ENCODE measurements at regions not wholly inside any gene's neighbourhood (a gene's known extent, or its start where the extent isn't known, plus 50 kb on each side); places are given as distances from the start of the nearest gene placed in this dataset.
"Not testable (repeated sequence)": the region's sequence is repeated elsewhere in the genome, so short reads cannot be mapped to it uniquely, and the experiment has no call there.

- not testable (repeated sequence) for H3K9me3 ChIP-seq (replicated peaks; ENCODE audit: insufficient read depth, low read length); H4K20me1 ChIP-seq (ENCODE audit: insufficient read depth, low read length); H3F3A ChIP-seq (ENCODE audit: insufficient read depth, low read length); H3K79me2 ChIP-seq (ENCODE audit: low read length); H3K4me1 ChIP-seq (ENCODE audit: low read length); H3K27me3 ChIP-seq (replicated peaks; ENCODE audit: insufficient read depth, low read length); DNase-seq; H3K4me2 ChIP-seq (ENCODE audit: low read depth, low read length); H3K36me3 ChIP-seq (replicated peaks; ENCODE audit: insufficient read depth, low read length); H3K9ac ChIP-seq (ENCODE audit: low read length); H3K27ac ChIP-seq (ENCODE audit: low read length); H3K4me3 ChIP-seq (ENCODE audit: low read length); H2AFZ ChIP-seq (ENCODE audit: low read length); H3K9me2 ChIP-seq (replicated peaks; ENCODE audit: insufficient read depth, low read length)
Measured at GRCh38 chr1:120240181-120240580, 63.9 kb upstream of the SEC22B start.

DNA sequence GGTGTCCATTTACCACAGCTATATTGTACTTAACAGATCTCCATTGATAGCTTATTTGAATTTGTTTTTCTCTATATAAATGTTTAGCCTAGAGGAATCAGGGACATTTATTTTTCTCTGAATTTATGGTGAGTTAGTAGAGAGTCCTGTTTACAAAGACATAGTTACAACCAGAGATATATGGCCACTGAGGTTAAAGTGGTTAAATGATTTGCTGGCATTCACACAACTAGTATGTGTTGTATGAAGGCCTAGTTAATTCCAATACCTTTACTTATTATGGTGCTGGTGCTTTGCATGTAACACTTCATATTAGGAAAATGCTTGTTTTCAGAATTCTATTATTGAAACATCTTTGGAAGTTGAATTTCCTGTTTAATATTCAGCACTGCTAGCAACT, 63.0 kb upstream of the SEC22B start:
- H3K79me2 ChIP-seq (ENCODE audit: low read length), result not testable (repeated sequence)

GRCh38 chr1:120238867-120239266, 62.5 kb upstream of the SEC22B start:
- not testable (repeated sequence) for H3K27ac ChIP-seq (ENCODE audit: low read length); H3F3A ChIP-seq (ENCODE audit: insufficient read depth, low read length); H3K9ac ChIP-seq (ENCODE audit: low read length); H3K79me2 ChIP-seq (ENCODE audit: low read length); H2AFZ ChIP-seq (ENCODE audit: low read length); H3K4me3 ChIP-seq (ENCODE audit: low read length); H3K4me1 ChIP-seq (ENCODE audit: low read length); H3K36me3 ChIP-seq (replicated peaks; ENCODE audit: insufficient read depth, low read length); H3K4me2 ChIP-seq (ENCODE audit: low read depth, low read length); H4K20me1 ChIP-seq (ENCODE audit: insufficient read depth, low read length); H3K9me3 ChIP-seq (replicated peaks; ENCODE audit: insufficient read depth, low read length); H3K9me2 ChIP-seq (replicated peaks; ENCODE audit: insufficient read depth, low read length); DNase-seq; H3K27me3 ChIP-seq (replicated peaks; ENCODE audit: insufficient read depth, low read length)

More for the DNA sequence above, 63.0 kb upstream of the SEC22B start:
- not testable (repeated sequence) for H3K9me2 ChIP-seq (replicated peaks; ENCODE audit: insufficient read depth, low read length); H3F3A ChIP-seq (ENCODE audit: insufficient read depth, low read length); H3K4me3 ChIP-seq (ENCODE audit: low read length); H3K27ac ChIP-seq (ENCODE audit: low read length); H2AFZ ChIP-seq (ENCODE audit: low read length); H3K4me2 ChIP-seq (ENCODE audit: low read depth, low read length); DNase-seq; H3K9me3 ChIP-seq (replicated peaks; ENCODE audit: insufficient read depth, low read length); H3K4me1 ChIP-seq (ENCODE audit: low read length); H3K9ac ChIP-seq (ENCODE audit: low read length); H3K36me3 ChIP-seq (replicated peaks; ENCODE audit: insufficient read depth, low read length); H4K20me1 ChIP-seq (ENCODE audit: insufficient read depth, low read length); H3K27me3 ChIP-seq (replicated peaks; ENCODE audit: insufficient read depth, low read length)

DNA sequence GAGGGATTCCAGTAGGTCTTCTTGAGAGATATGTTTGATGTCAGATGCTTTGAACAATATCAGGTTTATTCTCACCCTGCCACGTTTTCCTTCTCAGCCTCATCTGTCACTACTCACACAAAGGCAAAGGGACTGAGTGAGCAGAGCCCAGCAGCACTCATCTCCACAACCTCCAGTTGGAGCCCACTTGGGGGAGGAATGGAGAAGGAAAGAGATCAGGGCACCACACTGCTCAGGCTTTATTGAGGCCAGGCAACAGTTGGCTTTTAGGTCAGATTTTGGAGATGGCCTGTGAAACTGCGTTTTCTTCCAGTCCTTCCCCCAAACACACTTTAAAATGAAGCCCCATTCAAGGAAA, 57.3 kb upstream of the SEC22B start:
- not testable (repeated sequence) for DNase-seq; H3K9me2 ChIP-seq (replicated peaks; ENCODE audit: insufficient read depth, low read length); H3K4me1 ChIP-seq (ENCODE audit: low read length); H3K27me3 ChIP-seq (replicated peaks; ENCODE audit: insufficient read depth, low read length); H3K79me2 ChIP-seq (ENCODE audit: low read length); H3K36me3 ChIP-seq (replicated peaks; ENCODE audit: insufficient read depth, low read length); H3K9ac ChIP-seq (ENCODE audit: low read length); H2AFZ ChIP-seq (ENCODE audit: low read length); H3K4me2 ChIP-seq (ENCODE audit: low read depth, low read length); H3K4me3 ChIP-seq (ENCODE audit: low read length); H4K20me1 ChIP-seq (ENCODE audit: insufficient read depth, low read length); H3K9me3 ChIP-seq (replicated peaks; ENCODE audit: insufficient read depth, low read length); H3K27ac ChIP-seq (ENCODE audit: low read length); H3F3A ChIP-seq (ENCODE audit: insufficient read depth, low read length)

- not testable (repeated sequence) for H3K36me3 ChIP-seq (replicated peaks; ENCODE audit: insufficient read depth, low read length); DNase-seq; H3K4me3 ChIP-seq (ENCODE audit: low read length)
Measured at GRCh38 chr1:120232834-120233660, 56.7 kb upstream of the SEC22B start.

DNA sequence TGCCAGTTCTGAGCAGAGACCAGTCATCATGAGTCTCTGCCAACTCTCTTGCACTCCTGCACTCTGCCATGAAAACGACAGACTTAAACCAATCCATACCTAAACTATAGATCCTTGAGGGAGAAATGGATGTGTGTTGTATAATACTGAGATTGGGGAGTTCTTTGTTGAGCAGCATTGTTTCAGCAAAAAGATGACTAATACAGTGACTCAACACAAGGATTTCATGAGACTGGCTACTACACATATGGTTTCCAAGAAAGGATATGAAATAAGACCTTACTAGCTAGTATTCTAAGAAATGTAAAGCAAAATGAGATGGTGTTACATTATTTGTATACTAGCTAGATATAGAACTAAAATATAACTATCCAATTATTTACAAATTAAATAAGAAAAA, 53.5 kb upstream of the SEC22B start:
- not testable (repeated sequence) for H3K9ac ChIP-seq (ENCODE audit: low read length); H3K9me2 ChIP-seq (replicated peaks; ENCODE audit: insufficient read depth, low read length); H2AFZ ChIP-seq (ENCODE audit: low read length); H3K4me1 ChIP-seq (ENCODE audit: low read length); H3K4me2 ChIP-seq (ENCODE audit: low read depth, low read length); H3K79me2 ChIP-seq (ENCODE audit: low read length); DNase-seq; H3K9me3 ChIP-seq (replicated peaks; ENCODE audit: insufficient read depth, low read length); H3K4me3 ChIP-seq (ENCODE audit: low read length); H3K36me3 ChIP-seq (replicated peaks; ENCODE audit: insufficient read depth, low read length); H3K27ac ChIP-seq (ENCODE audit: low read length); H3K27me3 ChIP-seq (replicated peaks; ENCODE audit: insufficient read depth, low read length); H3F3A ChIP-seq (ENCODE audit: insufficient read depth, low read length); H4K20me1 ChIP-seq (ENCODE audit: insufficient read depth, low read length)

More at GRCh38 chr1:120232834-120233660, 56.7 kb upstream of the SEC22B start:
- not testable (repeated sequence) for H3K9me2 ChIP-seq (replicated peaks; ENCODE audit: insufficient read depth, low read length); H4K20me1 ChIP-seq (ENCODE audit: insufficient read depth, low read length); H3K4me2 ChIP-seq (ENCODE audit: low read depth, low read length); H3F3A ChIP-seq (ENCODE audit: insufficient read depth, low read length); H3K9me3 ChIP-seq (replicated peaks; ENCODE audit: insufficient read depth, low read length); H3K79me2 ChIP-seq (ENCODE audit: low read length); H3K27me3 ChIP-seq (replicated peaks; ENCODE audit: insufficient read depth, low read length); H3K4me1 ChIP-seq (ENCODE audit: low read length); H3K27ac ChIP-seq (ENCODE audit: low read length); H3K9ac ChIP-seq (ENCODE audit: low read length); H2AFZ ChIP-seq (ENCODE audit: low read length)

Data from MM.1S (cell line).